ENCODE measurements at regions not wholly inside any gene's neighbourhood (a gene's known extent, or its start where the extent isn't known, plus 50 kb on each side); places are given as distances from the start of the nearest gene placed in this dataset.

GRCh38 chr1:157407917-157408525 is 144.3 kb downstream of the FCRL5 start:
- TF ChIP-seq REST (IDR thresholded peaks at IDR 0.05; ENCODE audit: low read depth, low read length) (no peak), CTCF (IDR thresholded peaks at IDR 0.05) (no peak), RFX5 (IDR thresholded peaks at IDR 0.05; ENCODE audit: low read length) (no peak), JUND (IDR thresholded peaks at IDR 0.05) (no peak), GABPA (IDR thresholded peaks at IDR 0.05; ENCODE audit: low read depth) (no peak), TEAD4 (IDR thresholded peaks at IDR 0.05; ENCODE audit: borderline replicate concordance, insufficient read depth) (no peak), USF2 (IDR thresholded peaks at IDR 0.05; ENCODE audit: borderline replicate concordance, low read depth, low read length) (no peak), YY1 (IDR thresholded peaks at IDR 0.05; ENCODE audit: low read depth) (no peak)

Data from SK-N-SH (cell line).